OCI-LY1 (cell line): ENCODE measurements at regions not wholly inside any gene's neighbourhood (a gene's known extent, or its start where the extent isn't known, plus 50 kb on each side); places are given as distances from the start of the nearest gene placed in this dataset.

Experiments used
- H2AFZ ChIP-seq: fragments of 200-600 bp; sonication (generic), shearing (Covaris generic); 2 replicates; pipeline ENCODE4 v1.6.0; 2014; ENCODE audit warnings: antibody characterized with exemption, mild to moderate bottlenecking, low read length
- H3F3A ChIP-seq: fragments of 200-600 bp; sonication (generic), shearing (Covaris generic); 2 replicates; pipeline ENCODE4 v1.6.0; 2014; ENCODE audit warnings: mild to moderate bottlenecking, antibody characterized with exemption, low read length, moderate library complexity; ENCODE audit not compliant: insufficient read depth
- H3K27ac ChIP-seq: fragments of 200-600 bp; sonication (generic); 2 replicates; pipeline ENCODE4 v1.5.1; 2014; ENCODE audit warnings: low read length, mixed run types, mild to moderate bottlenecking, low read depth; ENCODE audit not compliant: poor library complexity, severe bottlenecking
- H3K27me3 ChIP-seq: fragments of 200-600 bp; sonication (generic); 2 replicates; pipeline ENCODE4 v1.6.0; 2014; ENCODE audit warnings: antibody characterized with exemption, mild to moderate bottlenecking, low read length, moderate library complexity; ENCODE audit not compliant: insufficient read depth
- H3K36me3 ChIP-seq: fragments of 200-600 bp; sonication (generic); 2 replicates; pipeline ENCODE4 v1.6.1; 2014; ENCODE audit warnings: mild to moderate bottlenecking, antibody characterized with exemption, low read length, moderate library complexity, mixed read lengths; ENCODE audit not compliant: insufficient read depth
- H3K4me1 ChIP-seq: fragments of 200-600 bp; sonication (generic); 2 replicates; pipeline ENCODE4 v1.5.1; 2014; ENCODE audit warnings: mild to moderate bottlenecking, low read length, moderate library complexity; ENCODE audit not compliant: insufficient read depth, severe bottlenecking
- H3K4me2 ChIP-seq: fragments of 200-600 bp; sonication (generic), shearing (Covaris generic); 2 replicates; pipeline ENCODE4 v1.6.1; 2014; ENCODE audit warnings: low read length
- H3K4me3 ChIP-seq: fragments of 200-600 bp; sonication (generic); 2 replicates; pipeline ENCODE4 v1.5.1; 2014; ENCODE audit warnings: low read length, low read depth, mild to moderate bottlenecking, mixed read lengths; ENCODE audit not compliant: poor library complexity, severe bottlenecking
- H3K79me2 ChIP-seq: fragments of 200-600 bp; shearing (Covaris generic); 2 replicates; pipeline ENCODE4 v1.6.1; 2016; ENCODE audit warnings: mixed run types, low read length, mixed read lengths; ENCODE audit not compliant: insufficient read depth
- H3K9ac ChIP-seq: fragments of 200-600 bp; sonication (generic), shearing (Covaris generic); 2 replicates; pipeline ENCODE4 v1.6.1; 2014; ENCODE audit warnings: mild to moderate bottlenecking, low read length, mixed read lengths
- H3K9me2 ChIP-seq: fragments of 200-600 bp; sonication (generic), shearing (Covaris generic); 2 replicates; pipeline ENCODE4 v1.6.1; 2014; ENCODE audit warnings: low read depth, mild to moderate bottlenecking, low read length, mixed read lengths
- H3K9me3 ChIP-seq: fragments of 200-600 bp; shearing (Covaris generic); 2 replicates; pipeline ENCODE4 v1.6.1; 2014; ENCODE audit warnings: low read length, mixed read lengths
- H4K20me1 ChIP-seq: fragments of 200-600 bp; sonication (generic), shearing (Covaris generic); 2 replicates; pipeline ENCODE4 v1.6.0; 2016; ENCODE audit warnings: mild to moderate bottlenecking, low read length; ENCODE audit not compliant: insufficient read depth
- EZH2 ChIP-seq: fragments of 200-600 bp; sonication (generic), shearing (Covaris generic); IDR thresholded peaks from 2 replicates; pipeline ENCODE4 v1.8.0; 2017; ENCODE audit warnings: borderline replicate concordance, mixed run types, mild to moderate bottlenecking, antibody characterized with exemption, low read length, moderate library complexity, mixed read lengths
- TF ChIP-seq, protein P1 (sequence below): fragments of 200-600 bp; sonication (generic), shearing (Covaris generic); IDR thresholded peaks from 2 replicates; pipeline ENCODE4 v1.5.1; 2017; ENCODE audit warnings: mild to moderate bottlenecking, antibody characterized with exemption, low read length, moderate library complexity, mixed read lengths

DNA sequence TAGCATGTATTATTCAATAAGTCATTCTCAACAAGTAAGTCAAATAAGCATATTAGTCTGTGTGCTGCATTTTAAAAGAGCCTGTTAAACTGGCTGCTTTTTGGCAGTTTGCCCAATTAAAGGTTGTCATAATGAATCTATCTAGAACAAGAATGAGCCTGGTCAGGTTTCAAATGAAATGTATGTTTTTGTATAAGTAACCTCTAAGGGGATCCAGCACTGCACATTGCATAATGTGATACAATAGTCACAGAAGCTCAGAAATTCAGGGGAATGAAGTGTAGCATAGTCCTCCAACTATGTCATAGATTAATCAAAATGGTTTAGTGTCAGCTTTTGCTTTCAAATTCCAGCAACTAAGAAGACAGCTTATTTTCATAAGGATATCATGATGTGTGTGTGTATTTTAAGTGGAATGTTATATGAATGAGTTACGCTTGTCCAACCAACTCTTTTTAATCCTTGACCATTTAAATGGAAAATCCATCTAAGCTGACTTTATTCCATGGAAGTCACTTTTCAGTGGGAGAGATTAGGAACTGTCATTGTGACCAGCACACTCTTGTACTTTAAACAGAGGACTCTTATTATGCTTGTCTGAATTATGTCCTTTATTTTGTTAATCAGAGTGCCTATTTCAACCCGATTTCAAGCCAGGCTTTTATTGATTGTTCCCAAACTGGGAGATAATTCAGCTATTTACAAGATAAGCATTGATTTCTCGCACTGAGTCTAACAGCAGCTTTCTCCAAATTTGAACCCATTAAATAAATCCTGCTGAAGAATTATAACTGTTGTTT is 283.9 kb upstream of the ADAMTSL1 start:
- H3K9ac ChIP-seq, result no peak overlapping the region
- no peak overlapping the region for H3K27ac ChIP-seq
- no peaks in the 10 kb centered on the region for H3K36me3 ChIP-seq
- H3K9me2 ChIP-seq, result no peaks in the 10 kb centered on the region
- H3F3A ChIP-seq, result no peaks in the 10 kb centered on the region
- no peak for TF ChIP-seq EZH2
- TF ChIP-seq, protein P1, sequence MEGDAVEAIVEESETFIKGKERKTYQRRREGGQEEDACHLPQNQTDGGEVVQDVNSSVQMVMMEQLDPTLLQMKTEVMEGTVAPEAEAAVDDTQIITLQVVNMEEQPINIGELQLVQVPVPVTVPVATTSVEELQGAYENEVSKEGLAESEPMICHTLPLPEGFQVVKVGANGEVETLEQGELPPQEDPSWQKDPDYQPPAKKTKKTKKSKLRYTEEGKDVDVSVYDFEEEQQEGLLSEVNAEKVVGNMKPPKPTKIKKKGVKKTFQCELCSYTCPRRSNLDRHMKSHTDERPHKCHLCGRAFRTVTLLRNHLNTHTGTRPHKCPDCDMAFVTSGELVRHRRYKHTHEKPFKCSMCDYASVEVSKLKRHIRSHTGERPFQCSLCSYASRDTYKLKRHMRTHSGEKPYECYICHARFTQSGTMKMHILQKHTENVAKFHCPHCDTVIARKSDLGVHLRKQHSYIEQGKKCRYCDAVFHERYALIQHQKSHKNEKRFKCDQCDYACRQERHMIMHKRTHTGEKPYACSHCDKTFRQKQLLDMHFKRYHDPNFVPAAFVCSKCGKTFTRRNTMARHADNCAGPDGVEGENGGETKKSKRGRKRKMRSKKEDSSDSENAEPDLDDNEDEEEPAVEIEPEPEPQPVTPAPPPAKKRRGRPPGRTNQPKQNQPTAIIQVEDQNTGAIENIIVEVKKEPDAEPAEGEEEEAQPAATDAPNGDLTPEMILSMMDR, result no peak
- H3K9me3 ChIP-seq, result no peaks in the 10 kb centered on the region
- no peaks in the 10 kb centered on the region for H3K27me3 ChIP-seq
- no peaks in the 10 kb centered on the region for H3K4me1 ChIP-seq
- no peaks in the 10 kb centered on the region for H4K20me1 ChIP-seq
- H3K4me2 ChIP-seq, result no peak overlapping the region
- no peak overlapping the region for H3K4me3 ChIP-seq
- no peak overlapping the region for H2AFZ ChIP-seq
- H3K79me2 ChIP-seq, result no peaks in the 10 kb centered on the region

DNA sequence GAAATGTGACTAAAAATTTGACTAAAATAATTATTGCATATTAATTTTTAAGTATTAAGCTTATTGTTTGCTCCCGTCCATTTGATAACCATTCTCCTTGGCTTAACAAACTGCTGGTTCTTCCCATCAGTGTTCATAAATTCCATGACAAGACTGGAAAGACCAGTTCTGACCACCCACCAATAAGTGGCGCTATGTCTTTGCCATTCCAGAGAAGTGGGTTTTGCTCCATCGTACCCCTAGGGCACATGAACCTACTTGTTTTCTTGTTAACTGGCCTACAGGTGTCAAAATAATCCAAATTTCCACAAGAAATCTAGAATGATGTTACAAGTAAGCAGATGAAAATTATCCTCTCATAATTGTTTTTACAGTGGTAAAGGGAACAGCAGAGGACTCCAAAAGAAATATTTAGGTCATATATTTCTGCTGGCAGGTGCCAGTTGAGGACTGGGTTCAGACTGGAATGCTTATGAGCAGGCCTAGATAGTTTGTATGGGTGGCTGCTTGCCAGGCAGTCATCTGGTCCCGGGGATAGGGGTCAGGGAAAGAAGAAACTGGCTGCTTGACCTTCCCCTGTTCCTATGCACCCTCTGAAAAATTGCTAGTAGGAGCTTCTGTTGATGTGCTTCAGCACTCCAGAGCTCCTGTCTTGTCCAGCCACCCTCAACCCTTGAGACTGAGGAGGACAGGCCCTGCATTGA is 283.1 kb upstream of the ADAMTSL1 start:
- Histone ChIP-seq H2AFZ (no peak overlapping the region), H3K79me2 (no peaks in the 10 kb centered on the region), H3K27me3 (no peaks in the 10 kb centered on the region), H3F3A (no peaks in the 10 kb centered on the region), H3K9me3 (no peaks in the 10 kb centered on the region), H3K9me2 (no peaks in the 10 kb centered on the region), H4K20me1 (no peaks in the 10 kb centered on the region), H3K4me2 (no peak overlapping the region), H3K36me3 (no peaks in the 10 kb centered on the region), H3K4me1 (no peaks in the 10 kb centered on the region), H3K27ac (no peak overlapping the region), H3K9ac (no peak overlapping the region), H3K4me3 (no peak overlapping the region)
- no peak for TF ChIP-seq EZH2
- TF ChIP-seq, protein P1, result peak; percentile 22

DNA sequence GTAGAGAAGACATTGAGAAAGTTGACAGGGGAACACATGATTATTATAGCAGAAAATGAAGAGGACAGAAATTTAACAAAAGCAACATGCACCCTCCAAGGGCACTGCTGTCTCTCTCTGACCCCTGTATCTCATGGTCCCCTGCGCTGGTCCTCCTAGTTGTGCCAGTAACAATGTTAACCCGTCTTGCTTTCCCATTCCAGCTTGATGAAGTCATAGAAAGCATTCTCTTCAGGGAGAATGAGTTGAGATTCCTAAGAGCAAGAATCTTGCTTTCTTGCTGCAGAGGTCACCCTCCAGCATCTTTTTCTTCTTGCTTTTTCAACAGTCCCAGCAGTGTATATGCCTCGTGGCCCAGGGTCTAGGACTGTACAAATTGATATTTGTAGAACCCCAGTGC is 279.6 kb upstream of the ADAMTSL1 start:
- Histone ChIP-seq H4K20me1 (no peaks in the 10 kb centered on the region), H3K4me3 (no peak overlapping the region), H3K27me3 (no peaks in the 10 kb centered on the region), H3K79me2 (no peaks in the 10 kb centered on the region), H2AFZ (no peak overlapping the region), H3K27ac (no peak overlapping the region), H3K9me2 (no peaks in the 10 kb centered on the region), H3K9me3 (no peaks in the 10 kb centered on the region), H3F3A (no peaks in the 10 kb centered on the region), H3K9ac (no peak overlapping the region), H3K4me2 (no peak overlapping the region), H3K4me1 (no peaks in the 10 kb centered on the region), H3K36me3 (no peaks in the 10 kb centered on the region)
- no peak for TF ChIP-seq EZH2
- TF ChIP-seq, protein P1, result no peak
